ENCODE measurements at regions not wholly inside any gene's neighbourhood (a gene's known extent, or its start where the extent isn't known, plus 50 kb on each side); places are given as distances from the start of the nearest gene placed in this dataset.

GRCh38 chr3:159757341-159758060 is 231.1 kb upstream of the IL12A start:
- intact Hi-C loops (cut with DNase I) = no loop called here
- H3K4me1 ChIP-seq (replicated peaks) = no peaks in the 10 kb centered on the region
- no peaks in the 10 kb centered on the region for H3K27me3 ChIP-seq (replicated peaks; ENCODE audit: insufficient read depth)
- TF ChIP-seq, protein P1, sequence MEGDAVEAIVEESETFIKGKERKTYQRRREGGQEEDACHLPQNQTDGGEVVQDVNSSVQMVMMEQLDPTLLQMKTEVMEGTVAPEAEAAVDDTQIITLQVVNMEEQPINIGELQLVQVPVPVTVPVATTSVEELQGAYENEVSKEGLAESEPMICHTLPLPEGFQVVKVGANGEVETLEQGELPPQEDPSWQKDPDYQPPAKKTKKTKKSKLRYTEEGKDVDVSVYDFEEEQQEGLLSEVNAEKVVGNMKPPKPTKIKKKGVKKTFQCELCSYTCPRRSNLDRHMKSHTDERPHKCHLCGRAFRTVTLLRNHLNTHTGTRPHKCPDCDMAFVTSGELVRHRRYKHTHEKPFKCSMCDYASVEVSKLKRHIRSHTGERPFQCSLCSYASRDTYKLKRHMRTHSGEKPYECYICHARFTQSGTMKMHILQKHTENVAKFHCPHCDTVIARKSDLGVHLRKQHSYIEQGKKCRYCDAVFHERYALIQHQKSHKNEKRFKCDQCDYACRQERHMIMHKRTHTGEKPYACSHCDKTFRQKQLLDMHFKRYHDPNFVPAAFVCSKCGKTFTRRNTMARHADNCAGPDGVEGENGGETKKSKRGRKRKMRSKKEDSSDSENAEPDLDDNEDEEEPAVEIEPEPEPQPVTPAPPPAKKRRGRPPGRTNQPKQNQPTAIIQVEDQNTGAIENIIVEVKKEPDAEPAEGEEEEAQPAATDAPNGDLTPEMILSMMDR (IDR thresholded peaks at IDR 0.05) = no peak
- TF ChIP-seq POLR2AphosphoS5 (IDR thresholded peaks at IDR 0.05) (no peak), POLR2A (IDR thresholded peaks at IDR 0.05) (no peak)
- 82% methylated on average over 5 of the region's 5 CpGs for WGBS
- DNase-seq (ENCODE audit: low spot score) = no peak
- no peaks in the 10 kb centered on the region for H3K36me3 ChIP-seq
- no peak overlapping the region for H3K27ac ChIP-seq
- H3K9me3 ChIP-seq = no peaks in the 10 kb centered on the region
- no peak overlapping the region for H3K4me3 ChIP-seq

DNA sequence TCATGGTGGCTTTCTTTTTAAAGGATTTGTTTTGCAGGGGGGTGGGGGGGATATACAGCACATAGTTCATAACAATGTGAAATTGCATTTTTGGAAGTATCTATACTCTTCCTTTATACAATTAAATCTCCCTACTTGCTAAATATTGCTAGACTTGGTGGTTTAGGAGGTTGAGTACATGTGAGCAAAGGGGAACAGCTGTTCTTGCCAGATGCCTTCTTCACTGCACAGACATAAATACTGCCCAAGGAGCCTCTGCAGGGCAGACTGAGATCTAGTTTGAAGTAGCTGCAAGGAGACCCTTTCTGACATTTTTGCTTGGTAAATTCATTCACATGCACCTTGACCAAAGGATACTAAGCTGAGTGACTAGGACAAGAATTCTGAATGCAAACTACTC is 228.6 kb upstream of the IL12A start:
- H3K27ac ChIP-seq = no peak overlapping the region
- intact Hi-C loops (cut with DNase I) = loop anchor here (2.0 kb wide), 1 partner anchor 27 kb away; no protein-coding TSS in a partner anchor
- TF ChIP-seq POLR2AphosphoS5 (IDR thresholded peaks at IDR 0.05) (no peak), POLR2A (IDR thresholded peaks at IDR 0.05) (no peak)
- TF ChIP-seq, protein P1 (IDR thresholded peaks at IDR 0.05) = no peak
- no peaks in the 10 kb centered on the region for H3K9me3 ChIP-seq
- H3K4me3 ChIP-seq = no peak overlapping the region
- DNase-seq (ENCODE audit: low spot score) = no peak
- no peaks in the 10 kb centered on the region for H3K4me1 ChIP-seq (replicated peaks)
- H3K27me3 ChIP-seq (replicated peaks; ENCODE audit: insufficient read depth) = no peaks in the 10 kb centered on the region
- H3K36me3 ChIP-seq = no peaks in the 10 kb centered on the region

GRCh38 chr3:159761369-159761768 is 227.3 kb upstream of the IL12A start:
- 35% methylated on average over 1 of the region's 1 CpG for WGBS
- TF ChIP-seq POLR2AphosphoS5 (IDR thresholded peaks at IDR 0.05) (peak; percentile 60), POLR2A (IDR thresholded peaks at IDR 0.05) (no peak)
- Histone ChIP-seq H3K36me3 (no peaks in the 10 kb centered on the region), H3K27me3 (replicated peaks; ENCODE audit: insufficient read depth) (no peaks in the 10 kb centered on the region), H3K4me1 (replicated peaks) (no peaks in the 10 kb centered on the region), H3K27ac (peak overlapping the region; percentile 88 to 89), H3K4me3 (no peak overlapping the region), H3K9me3 (no peaks in the 10 kb centered on the region)
- peak; percentile 69 for DNase-seq (ENCODE audit: low spot score)
- intact Hi-C loops (cut with DNase I) = loop anchor here (2.0 kb wide), 1 partner anchor 29 kb away; no protein-coding TSS in a partner anchor

GRCh38 chr3:159761848-159762635 is 226.6 kb upstream of the IL12A start:
- Histone ChIP-seq H3K9me3 (no peaks in the 10 kb centered on the region), H3K27me3 (replicated peaks; ENCODE audit: insufficient read depth) (no peaks in the 10 kb centered on the region), H3K4me1 (replicated peaks) (no peaks in the 10 kb centered on the region), H3K27ac (peak overlapping the region; percentile 88 to 89), H3K36me3 (no peaks in the 10 kb centered on the region), H3K4me3 (no peak overlapping the region)
- no peak for DNase-seq (ENCODE audit: low spot score)
- intact Hi-C loops (cut with DNase I) = loop anchor here (2.0 kb wide), 1 partner anchor 29 kb away; no protein-coding TSS in a partner anchor
- TF ChIP-seq, protein P1 (IDR thresholded peaks at IDR 0.05) = no peak
- 64% methylated on average over 7 of the region's 7 CpGs for WGBS

- peak overlapping the region; percentile 51 to 59 for H3K4me3 ChIP-seq
Measured at GRCh38 chr3:159763011-159763601, 225.5 kb upstream of the IL12A start.

More at GRCh38 chr3:159763011-159763601, 225.5 kb upstream of the IL12A start:
- Histone ChIP-seq H3K36me3 (no peaks in the 10 kb centered on the region), H3K27me3 (replicated peaks; ENCODE audit: insufficient read depth) (no peaks in the 10 kb centered on the region), H3K9me3 (no peaks in the 10 kb centered on the region), H3K4me1 (replicated peaks) (no peaks in the 10 kb centered on the region), H3K27ac (peak overlapping the region; percentile 88 to 89)
- intact Hi-C loops (cut with DNase I) = no loop called here
- TF ChIP-seq POLR2AphosphoS5 (IDR thresholded peaks at IDR 0.05) (peak; percentile 22), POLR2A (IDR thresholded peaks at IDR 0.05) (peak; percentile 71)
- TF ChIP-seq, protein P1 (IDR thresholded peaks at IDR 0.05) = no peak
- peak; percentile 37 for DNase-seq (ENCODE audit: low spot score)
- whole genome bisulfite sequencing = 0% methylated on average over 40 of the region's 40 CpGs
